DND-41 (cell line): ENCODE measurements at regions not wholly inside any gene's neighbourhood (a gene's known extent, or its start where the extent isn't known, plus 50 kb on each side); places are given as distances from the start of the nearest gene placed in this dataset.

Experiments
- CTCF ChIP-seq: IDR thresholded peaks from 2 replicates; pipeline ENCODE4 v1.5.1; 2012; ENCODE audit warnings: borderline replicate concordance, low read length, moderate library complexity, mild to moderate bottlenecking; ENCODE audit not compliant: poor library complexity, severe bottlenecking; ENCODE audit errors: extremely low read depth
- EZH2 ChIP-seq: IDR thresholded peaks from 3 replicates; pipeline ENCODE4 v1.6.1; 2012; ENCODE audit warnings: borderline replicate concordance, low read depth, mild to moderate bottlenecking, moderate library complexity, low read length, inconsistent platforms; ENCODE audit not compliant: severe bottlenecking

GRCh38 chr1:234893725-234894630, 234.7 kb downstream of the TOMM20 start:
- TF ChIP-seq CTCF: no peak
- TF ChIP-seq EZH2: no peak
